Osteoblast (primary cell): ENCODE measurements at regions not wholly inside any gene's neighbourhood (a gene's known extent, or its start where the extent isn't known, plus 50 kb on each side); places are given as distances from the start of the nearest gene placed in this dataset.

ENCODE experiments used
- DNase-seq: peaks from one replicate; pipeline ENCODE4 v3.0.0; 2011; ENCODE audit warnings: low spot score, mixed read lengths; ENCODE audit not compliant: insufficient read length; ENCODE audit errors: missing footprints
- H2AFZ ChIP-seq: 2 replicates; pipeline ENCODE4 v1.6.0; 2011; ENCODE audit warnings: mild to moderate bottlenecking, low read length
- H3K27ac ChIP-seq: 2 replicates; pipeline ENCODE4 v1.5.1; 2011; ENCODE audit warnings: mild to moderate bottlenecking, low read depth, low read length, moderate library complexity
- H3K27me3 ChIP-seq: 2 replicates; pipeline ENCODE4 v1.6.0; 2012; ENCODE audit warnings: mild to moderate bottlenecking, control low read depth, inconsistent platforms, low read length, moderate library complexity; ENCODE audit not compliant: insufficient read depth
- H3K36me3 ChIP-seq: 2 replicates; pipeline ENCODE4 v1.5.1; 2011; ENCODE audit warnings: mild to moderate bottlenecking, low read length, control low read depth, moderate library complexity; ENCODE audit not compliant: insufficient read depth
- H3K4me1 ChIP-seq: 2 replicates; pipeline ENCODE4 v1.5.1; 2011; ENCODE audit warnings: mild to moderate bottlenecking, low read length, control low read depth, moderate library complexity; ENCODE audit not compliant: insufficient read depth
- H3K4me2 ChIP-seq: 2 replicates; pipeline ENCODE4 v1.6.0; 2011; ENCODE audit warnings: mild to moderate bottlenecking, low read length; ENCODE audit not compliant: insufficient read depth
- H3K4me3 ChIP-seq: fragments of 200-600 bp; sonication (generic); 3 replicates; pipeline ENCODE4 v1.5.1; 2012; ENCODE audit warnings: mild to moderate bottlenecking, low read length, inconsistent platforms; ENCODE audit not compliant: insufficient read depth
- H3K79me2 ChIP-seq: 2 replicates; pipeline ENCODE4 v1.6.0; 2012; ENCODE audit warnings: mild to moderate bottlenecking, low read length, control low read depth, inconsistent platforms; ENCODE audit not compliant: insufficient read depth
- H3K9me3 ChIP-seq: 2 replicates; pipeline ENCODE4 v1.5.1; 2011; ENCODE audit warnings: low read depth, low read length, control low read depth
- H4K20me1 ChIP-seq: 2 replicates; pipeline ENCODE4 v1.6.0; 2012; ENCODE audit warnings: mild to moderate bottlenecking, low read length, control low read depth; ENCODE audit not compliant: insufficient read depth
- TF ChIP-seq, protein P1 (sequence below): IDR thresholded peaks from 2 replicates; pipeline ENCODE4 v1.5.1; 2011; ENCODE audit warnings: mild to moderate bottlenecking, low read depth, low read length, moderate library complexity; ENCODE audit errors: extremely low read depth

DNA sequence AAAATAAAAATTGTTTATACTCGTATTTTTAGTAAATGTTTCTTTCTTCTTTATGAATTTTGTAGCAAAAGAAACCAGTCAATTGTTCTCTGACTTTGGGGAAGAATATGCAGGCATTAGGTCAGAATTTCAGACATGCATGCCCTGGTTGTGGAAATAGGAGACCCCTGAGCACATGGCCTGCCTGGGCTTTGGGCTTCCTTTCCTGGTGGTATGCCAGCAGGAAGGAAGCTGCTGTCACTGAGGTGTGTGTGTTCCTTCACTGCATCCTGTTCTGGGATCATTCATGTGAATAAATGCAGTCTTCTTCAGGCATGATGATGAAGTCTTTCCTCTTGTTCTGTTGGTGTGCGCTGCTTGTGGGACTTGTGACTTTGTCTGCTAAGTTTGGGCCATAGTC, 920.2 kb upstream of the VRK2 start:
- Histone ChIP-seq H3K4me3 (no peak overlapping the region), H4K20me1 (no peaks in the 10 kb centered on the region), H3K9me3 (no peaks in the 10 kb centered on the region), H3K27ac (no peak overlapping the region), H3K4me1 (no peaks in the 10 kb centered on the region), H3K4me2 (no peak overlapping the region), H2AFZ (no peak overlapping the region), H3K36me3 (no peaks in the 10 kb centered on the region), H3K27me3 (no peaks in the 10 kb centered on the region), H3K79me2 (no peaks in the 10 kb centered on the region)
- DNase-seq: no peak
- TF ChIP-seq, protein P1, sequence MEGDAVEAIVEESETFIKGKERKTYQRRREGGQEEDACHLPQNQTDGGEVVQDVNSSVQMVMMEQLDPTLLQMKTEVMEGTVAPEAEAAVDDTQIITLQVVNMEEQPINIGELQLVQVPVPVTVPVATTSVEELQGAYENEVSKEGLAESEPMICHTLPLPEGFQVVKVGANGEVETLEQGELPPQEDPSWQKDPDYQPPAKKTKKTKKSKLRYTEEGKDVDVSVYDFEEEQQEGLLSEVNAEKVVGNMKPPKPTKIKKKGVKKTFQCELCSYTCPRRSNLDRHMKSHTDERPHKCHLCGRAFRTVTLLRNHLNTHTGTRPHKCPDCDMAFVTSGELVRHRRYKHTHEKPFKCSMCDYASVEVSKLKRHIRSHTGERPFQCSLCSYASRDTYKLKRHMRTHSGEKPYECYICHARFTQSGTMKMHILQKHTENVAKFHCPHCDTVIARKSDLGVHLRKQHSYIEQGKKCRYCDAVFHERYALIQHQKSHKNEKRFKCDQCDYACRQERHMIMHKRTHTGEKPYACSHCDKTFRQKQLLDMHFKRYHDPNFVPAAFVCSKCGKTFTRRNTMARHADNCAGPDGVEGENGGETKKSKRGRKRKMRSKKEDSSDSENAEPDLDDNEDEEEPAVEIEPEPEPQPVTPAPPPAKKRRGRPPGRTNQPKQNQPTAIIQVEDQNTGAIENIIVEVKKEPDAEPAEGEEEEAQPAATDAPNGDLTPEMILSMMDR: no peak

DNA sequence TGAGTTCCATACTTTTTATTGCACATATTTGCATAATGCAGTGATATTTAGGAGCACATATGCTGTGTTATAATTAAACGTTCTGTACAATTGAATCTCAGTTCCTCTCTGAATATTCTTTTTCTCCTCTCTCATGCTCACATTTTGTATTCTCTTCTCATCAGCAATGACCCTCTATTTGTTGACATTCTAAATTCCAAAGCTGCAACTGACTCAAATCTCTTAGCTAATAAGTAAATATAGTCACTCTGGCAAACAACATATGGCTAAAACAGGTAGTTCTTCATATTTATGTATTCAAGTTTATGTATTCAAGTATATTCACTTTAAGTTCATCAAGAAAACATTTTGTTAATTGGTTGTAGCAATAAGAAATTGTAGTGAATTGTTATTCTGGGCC, 907.4 kb upstream of the VRK2 start:
- no peak overlapping the region for H2AFZ ChIP-seq
- H3K4me3 ChIP-seq: no peak overlapping the region
- no peak for DNase-seq
- no peaks in the 10 kb centered on the region for H3K4me1 ChIP-seq
- no peak overlapping the region for H3K27ac ChIP-seq
- no peak overlapping the region for H3K4me2 ChIP-seq
- TF ChIP-seq, protein P1: no peak
- no peaks in the 10 kb centered on the region for H3K36me3 ChIP-seq
- H3K27me3 ChIP-seq: no peaks in the 10 kb centered on the region
- no peaks in the 10 kb centered on the region for H3K79me2 ChIP-seq
- H3K9me3 ChIP-seq: peaks cover 2% of the 10 kb centered on the region
- H4K20me1 ChIP-seq: no peaks in the 10 kb centered on the region

DNA sequence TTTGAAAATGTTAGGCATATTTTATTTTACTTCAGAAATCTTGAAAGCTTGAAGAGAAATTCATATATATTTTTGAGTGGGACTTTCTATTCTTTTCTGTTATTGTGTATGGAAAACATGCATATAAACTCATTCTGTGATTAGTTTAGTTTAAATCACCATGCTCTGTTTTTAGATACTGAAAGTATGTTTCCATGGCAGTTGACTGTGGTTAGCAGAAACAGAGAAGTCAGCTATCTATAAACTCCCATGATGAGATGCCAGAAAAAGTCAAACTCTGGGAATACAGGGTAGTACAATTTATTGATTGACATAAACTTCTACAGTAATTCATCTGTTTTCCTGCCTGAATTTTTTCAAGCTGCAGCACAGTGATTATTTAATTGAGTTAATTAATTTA, 905.3 kb upstream of the VRK2 start:
- H3K79me2 ChIP-seq: no peaks in the 10 kb centered on the region
- H3K27ac ChIP-seq: no peak overlapping the region
- H3K4me2 ChIP-seq: no peak overlapping the region
- no peak overlapping the region for H2AFZ ChIP-seq
- no peaks in the 10 kb centered on the region for H3K27me3 ChIP-seq
- H3K4me1 ChIP-seq: no peaks in the 10 kb centered on the region
- DNase-seq: no peak
- H3K36me3 ChIP-seq: no peaks in the 10 kb centered on the region
- peaks cover 2% of the 10 kb centered on the region for H3K9me3 ChIP-seq
- no peaks in the 10 kb centered on the region for H4K20me1 ChIP-seq
- no peak overlapping the region for H3K4me3 ChIP-seq
- TF ChIP-seq, protein P1: no peak

DNA sequence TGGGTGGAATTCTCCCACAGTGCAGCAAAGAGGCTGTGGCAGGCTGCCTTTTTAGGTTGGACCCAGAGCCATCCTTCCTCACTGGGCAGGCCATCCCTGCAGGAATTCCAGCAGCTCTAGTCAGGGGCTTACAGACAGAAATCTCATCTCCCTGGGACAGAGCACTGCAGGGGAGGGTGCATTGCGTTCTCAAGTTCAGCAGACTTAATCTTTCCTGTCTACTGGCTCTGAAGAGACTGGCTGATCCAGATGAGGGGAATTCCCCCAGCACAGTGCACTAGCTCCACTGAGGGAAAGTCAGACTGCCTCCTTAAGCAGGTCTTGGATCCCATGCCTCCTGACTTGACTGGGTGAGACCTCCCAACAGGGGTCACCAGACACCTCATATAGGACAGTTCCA, 899.7 kb upstream of the VRK2 start:
- Histone ChIP-seq H3K27ac (no peak overlapping the region), H3K4me1 (no peaks in the 10 kb centered on the region), H3K4me3 (no peak overlapping the region), H3K36me3 (no peaks in the 10 kb centered on the region), H3K4me2 (no peak overlapping the region), H3K79me2 (no peaks in the 10 kb centered on the region), H4K20me1 (no peaks in the 10 kb centered on the region), H3K9me3 (peaks cover 4% of the 10 kb centered on the region), H2AFZ (no peak overlapping the region), H3K27me3 (no peaks in the 10 kb centered on the region)
- peak; percentile 1 for DNase-seq
- TF ChIP-seq, protein P1: no peak
